ENCODE measurements at regions not wholly inside any gene's neighbourhood (a gene's known extent, or its start where the extent isn't known, plus 50 kb on each side); places are given as distances from the start of the nearest gene placed in this dataset.

GRCh38 chr6:119476554-119476953 lies 127.0 kb upstream of the MAN1A1 start:
- FAIRE-seq = no peak

GRCh38 chr6:119476024-119476423 lies 126.5 kb upstream of the MAN1A1 start:
- FAIRE-seq = no peak

- FAIRE-seq = no peak
Observed at GRCh38 chr6:119470893-119471542, 121.5 kb upstream of the MAN1A1 start.

- FAIRE-seq = no peak
Observed at GRCh38 chr6:119467488-119468081, 118.0 kb upstream of the MAN1A1 start.

GRCh38 chr6:119466226-119466625 lies 116.7 kb upstream of the MAN1A1 start:
- no peak for FAIRE-seq

- no peak for FAIRE-seq
Observed at GRCh38 chr6:119463081-119463626, 113.6 kb upstream of the MAN1A1 start.

- FAIRE-seq = no peak
Observed at GRCh38 chr6:119461187-119461586, 111.6 kb upstream of the MAN1A1 start.

GRCh38 chr6:119459207-119459974 lies 109.8 kb upstream of the MAN1A1 start:
- FAIRE-seq = no peak

GRCh38 chr6:119454714-119455113 lies 105.2 kb upstream of the MAN1A1 start:
- FAIRE-seq = no peak

GRCh38 chr6:119453242-119454200 lies 104.0 kb upstream of the MAN1A1 start:
- FAIRE-seq = no peak

- FAIRE-seq = no peak
Observed at GRCh38 chr6:119449331-119450156, 100.0 kb upstream of the MAN1A1 start.

- FAIRE-seq = no peak
Observed at GRCh38 chr6:119447921-119448320, 98.4 kb upstream of the MAN1A1 start.

GRCh38 chr6:119446609-119447008 lies 97.0 kb upstream of the MAN1A1 start:
- no peak for FAIRE-seq

- no peak for FAIRE-seq
Observed at GRCh38 chr6:119446115-119446554, 96.6 kb upstream of the MAN1A1 start.

- no peak for FAIRE-seq
Observed at GRCh38 chr6:119445666-119446065, 96.1 kb upstream of the MAN1A1 start.

- FAIRE-seq = no peak
Observed at GRCh38 chr6:119444642-119445557, 95.3 kb upstream of the MAN1A1 start.

- no peak for FAIRE-seq
Observed at GRCh38 chr6:119443993-119444641, 94.6 kb upstream of the MAN1A1 start.

- FAIRE-seq = no peak
Observed at GRCh38 chr6:119442776-119443184, 93.2 kb upstream of the MAN1A1 start.

- no peak for FAIRE-seq
Observed at GRCh38 chr6:119440953-119441352, 91.4 kb upstream of the MAN1A1 start.

- FAIRE-seq = no peak
Observed at GRCh38 chr6:119436583-119436982, 87.0 kb upstream of the MAN1A1 start.
